PFSK-1 (cell line): ENCODE measurements at regions not wholly inside any gene's neighbourhood (a gene's known extent, or its start where the extent isn't known, plus 50 kb on each side); places are given as distances from the start of the nearest gene placed in this dataset.

Source experiments
- FOXP2 ChIP-seq: optimal IDR thresholded peaks from 2 replicates; pipeline ENCODE3; 2011; ENCODE audit warnings: borderline replicate concordance, control low read depth, inconsistent platforms; ENCODE audit not compliant: insufficient read depth; ENCODE audit errors: extremely low read length, extremely low read depth
- POLR2AphosphoS5 ChIP-seq: IDR thresholded peaks from 2 replicates; pipeline ENCODE4 v1.6.1; 2012; ENCODE audit warnings: low read depth, mild to moderate bottlenecking, control low read depth, low read length, moderate library complexity
- REST ChIP-seq, 2 experiments: IDR thresholded peaks; 2 replicates each; pipeline versions ENCODE4 v1.6.1 to v1.8.0; 2011 to 2012; ENCODE audit warnings: low read depth in 2 of 2, low read length in 2 of 2, control low read depth in 1 of 2, inconsistent platforms in 1 of 2, mild to moderate bottlenecking in 1 of 2, moderate library complexity in 1 of 2; ENCODE audit not compliant: insufficient read depth in 1 of 2
- SIN3A ChIP-seq: IDR thresholded peaks from 2 replicates; pipeline ENCODE4 v1.6.1; 2012; ENCODE audit warnings: mild to moderate bottlenecking, low read length, moderate library complexity, borderline replicate concordance; ENCODE audit not compliant: insufficient read depth
- TAF1 ChIP-seq: IDR thresholded peaks from 2 replicates; pipeline ENCODE4 v1.6.1; 2012; ENCODE audit warnings: low read length, control low read depth, borderline replicate concordance; ENCODE audit not compliant: insufficient read depth

- no peak for TF ChIP-seq SIN3A
- TF ChIP-seq TAF1 = no peak
- TF ChIP-seq FOXP2 = no peak
- no peak for TF ChIP-seq POLR2AphosphoS5
- TF ChIP-seq REST (IDR thresholded peaks at IDR 0.05; ENCODE audit: insufficient read depth in 1 of 2, low read depth in 2 of 2, low read length in 2 of 2) = no peak
These were observed 698.8 kb upstream of the C9orf72 start for GRCh38 chr9:28272127-28272526.

GRCh38 chr9:28287455-28287854 is 714.2 kb upstream of the C9orf72 start:
- TF ChIP-seq REST (IDR thresholded peaks at IDR 0.05; ENCODE audit: insufficient read depth in 1 of 2, low read depth in 2 of 2, low read length in 2 of 2) = no peak
- TF ChIP-seq FOXP2 = no peak
- TF ChIP-seq POLR2AphosphoS5 = no peak
- no peak for TF ChIP-seq SIN3A
- no peak for TF ChIP-seq TAF1

- TF ChIP-seq REST (IDR thresholded peaks at IDR 0.05; ENCODE audit: insufficient read depth in 1 of 2, low read depth in 2 of 2, low read length in 2 of 2) (no peak), POLR2AphosphoS5 (no peak), FOXP2 (no peak)
These were observed 716.5 kb upstream of the C9orf72 start for GRCh38 chr9:28289746-28290145.

- no peak for TF ChIP-seq POLR2AphosphoS5
- TF ChIP-seq SIN3A = no peak
- no peak for TF ChIP-seq TAF1
- no peak for TF ChIP-seq FOXP2
- no peak for TF ChIP-seq REST (IDR thresholded peaks at IDR 0.05; ENCODE audit: insufficient read depth in 1 of 2, low read depth in 2 of 2, low read length in 2 of 2)
These were observed 720.2 kb upstream of the C9orf72 start for GRCh38 chr9:28293369-28294090.

GRCh38 chr9:28301281-28301680 is 728.0 kb upstream of the C9orf72 start:
- TF ChIP-seq TAF1 = no peak
- no peak for TF ChIP-seq FOXP2
- no peak for TF ChIP-seq SIN3A
- TF ChIP-seq REST (IDR thresholded peaks at IDR 0.05; ENCODE audit: insufficient read depth in 1 of 2, low read depth in 2 of 2, low read length in 2 of 2) = no peak
- no peak for TF ChIP-seq POLR2AphosphoS5
